ENCODE measurements at regions not wholly inside any gene's neighbourhood (a gene's known extent, or its start where the extent isn't known, plus 50 kb on each side); places are given as distances from the start of the nearest gene placed in this dataset.

- Histone ChIP-seq H3K27ac (no peak overlapping the region), H4K20me1 (no peaks in the 10 kb centered on the region), H3K36me3 (no peaks in the 10 kb centered on the region), H3K9me3 (no peaks in the 10 kb centered on the region), H3K4me2 (no peak overlapping the region), H3K4me1 (no peaks in the 10 kb centered on the region), H3K27me3 (no peaks in the 10 kb centered on the region), H3K9ac (no peak overlapping the region), H3K4me3 (no peak overlapping the region)
- no peak for TF ChIP-seq Cebpa-rat (IDR thresholded peaks at IDR 0.05)
These were observed 96.2 kb upstream of the HMGN3 start for GRCh38 chr6:79330704-79331103.

- H3K4me2 ChIP-seq: no peak overlapping the region
- TF ChIP-seq Cebpa-rat (IDR thresholded peaks at IDR 0.05): no peak
- H4K20me1 ChIP-seq: no peaks in the 10 kb centered on the region
- no peaks in the 10 kb centered on the region for H3K9me3 ChIP-seq
- H3K4me3 ChIP-seq: no peak overlapping the region
- H3K27ac ChIP-seq: no peak overlapping the region
- no peaks in the 10 kb centered on the region for H3K36me3 ChIP-seq
- H3K9ac ChIP-seq: no peak overlapping the region
- H3K4me1 ChIP-seq: no peaks in the 10 kb centered on the region
- H3K27me3 ChIP-seq: no peaks in the 10 kb centered on the region
These were observed 78.8 kb upstream of the HMGN3 start for GRCh38 chr6:79313254-79313653.

- Histone ChIP-seq H3K9me3 (no peaks in the 10 kb centered on the region), H3K27me3 (no peaks in the 10 kb centered on the region), H3K4me1 (no peaks in the 10 kb centered on the region), H4K20me1 (no peaks in the 10 kb centered on the region), H3K9ac (no peak overlapping the region), H3K4me2 (no peak overlapping the region), H3K27ac (no peak overlapping the region), H3K4me3 (no peak overlapping the region), H3K36me3 (no peaks in the 10 kb centered on the region)
- no peak for TF ChIP-seq Cebpa-rat (IDR thresholded peaks at IDR 0.05)
These were observed 73.0 kb upstream of the HMGN3 start for GRCh38 chr6:79307321-79308036.

- H3K36me3 ChIP-seq: no peaks in the 10 kb centered on the region
- TF ChIP-seq Cebpa-rat (IDR thresholded peaks at IDR 0.05): no peak
- no peak overlapping the region for H3K9ac ChIP-seq
- no peaks in the 10 kb centered on the region for H3K9me3 ChIP-seq
- no peak overlapping the region for H3K4me2 ChIP-seq
- no peaks in the 10 kb centered on the region for H3K27me3 ChIP-seq
- no peaks in the 10 kb centered on the region for H4K20me1 ChIP-seq
- H3K27ac ChIP-seq: no peak overlapping the region
- no peak overlapping the region for H3K4me3 ChIP-seq
- H3K4me1 ChIP-seq: no peaks in the 10 kb centered on the region
These were observed 70.5 kb upstream of the HMGN3 start for GRCh38 chr6:79305020-79305419.

- Histone ChIP-seq H3K4me3 (no peak overlapping the region), H4K20me1 (no peaks in the 10 kb centered on the region), H3K36me3 (no peaks in the 10 kb centered on the region), H3K9ac (no peak overlapping the region), H3K9me3 (no peaks in the 10 kb centered on the region), H3K4me1 (no peaks in the 10 kb centered on the region), H3K4me2 (no peak overlapping the region), H3K27ac (no peak overlapping the region), H3K27me3 (no peaks in the 10 kb centered on the region)
- no peak for TF ChIP-seq Cebpa-rat (IDR thresholded peaks at IDR 0.05)
These were observed 67.9 kb upstream of the HMGN3 start for GRCh38 chr6:79302341-79302740.

- no peak overlapping the region for H3K4me3 ChIP-seq
- no peaks in the 10 kb centered on the region for H3K27me3 ChIP-seq
- no peaks in the 10 kb centered on the region for H3K9me3 ChIP-seq
- H3K27ac ChIP-seq: no peak overlapping the region
- no peak overlapping the region for H3K9ac ChIP-seq
- no peak for TF ChIP-seq Cebpa-rat (IDR thresholded peaks at IDR 0.05)
- no peaks in the 10 kb centered on the region for H3K36me3 ChIP-seq
- no peaks in the 10 kb centered on the region for H4K20me1 ChIP-seq
- no peaks in the 10 kb centered on the region for H3K4me1 ChIP-seq
- H3K4me2 ChIP-seq: no peak overlapping the region
These were observed 66.8 kb upstream of the HMGN3 start for GRCh38 chr6:79301290-79301689.

- H4K20me1 ChIP-seq: no peaks in the 10 kb centered on the region
- H3K9me3 ChIP-seq: no peaks in the 10 kb centered on the region
- H3K9ac ChIP-seq: no peak overlapping the region
- no peak overlapping the region for H3K4me2 ChIP-seq
- no peak overlapping the region for H3K27ac ChIP-seq
- no peaks in the 10 kb centered on the region for H3K36me3 ChIP-seq
- no peak overlapping the region for H3K4me3 ChIP-seq
- H3K4me1 ChIP-seq: no peaks in the 10 kb centered on the region
- TF ChIP-seq Cebpa-rat (IDR thresholded peaks at IDR 0.05): no peak
- H3K27me3 ChIP-seq: no peaks in the 10 kb centered on the region
These were observed 61.7 kb upstream of the HMGN3 start for GRCh38 chr6:79296211-79296610.
